SW480 (cell line): ENCODE measurements at regions not wholly inside any gene's neighbourhood (a gene's known extent, or its start where the extent isn't known, plus 50 kb on each side); places are given as distances from the start of the nearest gene placed in this dataset.

ENCODE experiments used
- DNase-seq: peaks from one replicate; pipeline ENCODE4 v3.0.0-alpha.2; 2016; ENCODE audit warnings: low spot score

- no peak for DNase-seq
Measured at GRCh38 chr18:24736662-24737330, 276.4 kb downstream of the HRH4 start.

GRCh38 chr18:24740829-24741228, 280.4 kb downstream of the HRH4 start:
- DNase-seq: no peak

GRCh38 chr18:24741321-24741720, 280.9 kb downstream of the HRH4 start:
- DNase-seq: no peak

GRCh38 chr18:24741965-24742724, 281.7 kb downstream of the HRH4 start:
- DNase-seq: no peak

DNA sequence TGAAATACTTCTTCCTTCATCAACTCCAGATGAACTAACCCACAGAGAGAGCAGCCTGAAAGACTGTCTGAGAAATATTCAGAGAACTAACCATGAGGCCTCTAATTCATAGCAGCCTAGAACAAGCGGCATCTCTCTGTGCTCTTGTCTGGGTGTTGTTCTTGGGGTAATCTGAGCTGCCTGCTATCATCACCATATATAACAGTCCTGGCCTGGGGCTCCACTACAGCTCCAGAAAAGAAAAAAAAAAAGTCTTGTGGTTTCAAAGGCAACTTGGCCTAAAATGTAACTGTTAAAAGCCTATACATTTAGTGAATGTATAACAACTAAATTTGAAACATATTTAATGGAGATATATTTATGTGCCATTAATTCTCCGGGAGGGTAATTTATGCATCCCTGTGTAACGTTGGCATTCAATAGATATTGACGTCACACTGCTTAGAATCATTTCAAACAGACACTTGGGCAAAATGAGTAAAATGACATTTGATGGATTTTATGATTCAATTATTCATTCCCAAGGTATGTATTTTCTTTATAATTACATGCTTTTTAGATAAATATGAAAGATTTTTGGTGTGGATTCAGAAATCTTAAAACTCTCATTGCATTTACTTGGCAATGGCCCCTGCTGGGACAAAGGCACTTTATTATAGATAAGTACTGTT, 294.3 kb downstream of the HRH4 start:
- no peak for DNase-seq

DNA sequence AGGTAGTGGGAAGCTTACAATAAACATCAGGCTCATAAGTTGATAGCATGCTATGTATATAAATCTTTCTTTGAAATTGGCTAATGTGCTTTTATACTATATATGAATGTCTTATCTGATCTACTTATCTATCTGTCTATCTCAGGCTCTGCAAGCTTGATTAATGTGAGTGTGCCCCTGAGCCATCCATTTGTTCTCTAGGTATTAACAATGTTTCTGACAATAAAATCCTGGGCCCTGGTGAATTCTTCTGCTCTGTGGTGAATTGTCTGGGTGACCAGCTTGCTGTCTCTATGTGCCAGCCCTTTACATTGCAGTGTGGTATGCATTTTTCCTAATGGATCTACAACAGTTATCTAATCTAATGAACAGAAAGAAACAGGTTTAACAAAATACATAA, 295.9 kb downstream of the HRH4 start:
- DNase-seq: no peak

DNA sequence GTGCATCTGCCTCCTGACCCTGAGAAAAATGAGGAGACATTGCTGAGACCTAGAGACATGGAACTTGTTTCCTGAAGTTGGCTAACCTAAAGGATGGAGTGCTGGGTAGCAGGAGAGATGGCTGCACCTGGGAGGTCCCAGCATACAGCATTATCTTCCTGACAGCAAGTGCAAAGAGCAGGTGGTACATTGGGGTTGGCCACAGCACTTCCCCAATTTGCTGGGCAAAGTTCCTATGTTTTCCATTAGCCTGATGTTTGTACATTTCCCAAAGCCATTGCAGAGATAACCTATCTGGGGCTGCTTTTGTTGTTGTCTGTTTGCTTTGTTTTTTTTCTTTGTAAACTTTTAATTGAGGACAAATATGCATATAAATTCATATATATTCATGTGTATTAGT, 296.7 kb downstream of the HRH4 start:
- no peak for DNase-seq

GRCh38 chr18:24761765-24762164, 301.3 kb downstream of the HRH4 start:
- DNase-seq: no peak

- no peak for DNase-seq
Measured at GRCh38 chr18:24762511-24762910, 302.1 kb downstream of the HRH4 start.

GRCh38 chr18:24763765-24764513, 303.5 kb downstream of the HRH4 start:
- no peak for DNase-seq

- no peak for DNase-seq
Measured at GRCh38 chr18:24764766-24765165, 304.3 kb downstream of the HRH4 start.

GRCh38 chr18:24766376-24766775, 305.9 kb downstream of the HRH4 start:
- no peak for DNase-seq

- no peak for DNase-seq
Measured at GRCh38 chr18:24770311-24771024, 310.0 kb downstream of the HRH4 start.

DNA sequence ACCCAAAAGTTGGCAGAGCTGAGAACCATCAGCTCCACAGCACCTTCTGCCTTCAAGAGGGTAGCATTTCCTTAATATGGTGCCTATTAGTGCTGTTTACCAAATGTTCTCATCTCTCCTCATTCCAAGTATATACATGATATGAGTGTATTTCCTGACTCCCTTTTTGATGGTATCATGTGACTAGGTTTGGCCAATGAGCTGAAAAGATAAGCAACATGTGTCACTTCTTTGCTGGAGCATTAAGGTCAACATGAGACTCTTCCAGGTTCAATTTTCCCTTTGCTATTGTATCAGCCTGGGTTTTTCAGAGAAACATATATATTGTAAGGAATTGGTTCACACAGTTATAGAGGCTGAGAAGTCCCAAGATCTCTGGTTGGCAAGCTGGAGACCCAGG, 310.9 kb downstream of the HRH4 start:
- DNase-seq: no peak

DNA sequence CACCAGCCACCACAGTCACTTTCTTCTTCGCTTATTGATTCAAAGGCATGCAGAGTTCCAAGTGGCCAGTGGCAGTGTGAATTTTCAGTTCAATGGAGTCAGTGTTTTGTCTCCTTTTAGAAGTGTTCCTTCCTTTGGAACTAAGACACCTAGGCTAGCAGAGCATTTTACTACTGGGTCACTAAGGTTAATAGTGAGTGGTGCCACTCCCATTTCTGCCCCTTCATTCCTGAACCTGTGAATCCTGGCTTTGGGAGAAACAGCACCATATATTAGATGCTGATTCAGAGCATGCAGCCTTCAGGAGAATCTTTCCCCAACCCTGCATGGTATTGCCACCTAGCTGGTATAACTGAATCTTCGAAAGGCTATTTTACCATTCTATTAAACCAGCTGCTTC, 312.7 kb downstream of the HRH4 start:
- no peak for DNase-seq

DNA sequence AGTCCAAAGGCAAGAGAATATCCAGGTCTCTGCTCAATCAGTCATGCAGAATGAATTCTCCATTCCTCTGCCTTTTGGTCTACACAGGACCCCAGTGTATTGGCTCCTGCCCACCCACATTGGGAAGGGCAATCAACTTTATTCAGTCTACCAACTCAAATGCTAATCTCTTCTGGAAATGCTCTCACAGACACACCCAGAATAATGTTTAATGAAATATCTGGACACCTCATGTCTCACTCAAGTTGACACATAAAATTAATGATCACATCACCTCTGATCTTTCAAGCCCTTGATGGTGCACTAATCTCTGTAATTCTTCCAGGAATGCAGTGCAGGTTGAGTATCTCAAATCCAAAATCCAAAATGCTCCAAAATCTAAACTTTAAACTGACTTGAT, 315.6 kb downstream of the HRH4 start:
- DNase-seq: no peak

DNA sequence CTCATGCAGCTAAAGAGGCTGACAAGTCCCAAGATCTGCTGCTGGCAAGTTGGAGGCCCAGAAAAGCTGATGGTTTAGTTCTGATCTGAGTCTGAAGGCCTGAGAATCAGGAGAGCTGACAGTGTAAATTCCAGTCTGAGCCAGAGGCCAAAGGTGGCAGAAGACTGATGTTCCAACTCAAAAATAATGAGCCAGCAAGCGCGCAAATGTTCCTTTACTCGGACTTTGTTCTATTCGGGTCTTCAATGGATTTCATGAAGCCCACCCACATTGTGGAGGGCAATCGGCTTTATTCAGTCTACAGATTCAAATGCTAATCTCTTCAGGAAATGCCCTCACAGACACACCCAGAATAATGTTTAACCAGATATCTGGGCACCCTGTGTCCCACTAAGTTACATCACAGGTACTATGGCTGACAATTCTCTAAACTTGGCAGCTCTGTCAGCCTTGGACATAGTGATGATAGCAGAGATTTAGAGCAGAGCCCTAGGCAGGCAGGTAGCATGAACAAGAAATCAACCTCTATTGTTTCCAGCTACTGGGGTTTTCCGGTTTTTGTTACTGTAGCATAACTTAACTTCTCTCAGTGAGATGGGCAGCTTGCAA, 318.5 kb downstream of the HRH4 start:
- DNase-seq: no peak

DNA sequence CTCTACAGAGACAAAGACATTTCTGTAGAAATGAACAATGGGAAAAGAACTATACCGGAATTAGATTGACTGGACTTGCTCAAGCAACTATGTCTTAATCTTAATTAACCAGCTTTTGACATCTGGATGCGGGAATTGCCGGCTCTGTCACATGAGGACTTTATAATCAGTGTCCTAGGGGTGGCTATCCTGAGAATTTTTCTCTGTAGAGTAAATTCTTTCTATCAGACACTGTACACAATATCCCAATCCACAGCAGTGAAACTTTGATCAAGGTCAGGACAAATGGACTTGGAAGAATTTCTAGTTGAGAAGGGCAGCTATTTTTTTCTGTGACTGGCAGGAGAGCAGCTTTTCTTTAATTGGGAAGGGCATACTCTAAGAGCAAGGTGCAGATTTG, 322.1 kb downstream of the HRH4 start:
- DNase-seq: no peak

- no peak for DNase-seq
Measured at GRCh38 chr18:24785019-24785418, 324.6 kb downstream of the HRH4 start.

- peak; percentile 17 for DNase-seq
Measured at GRCh38 chr18:24786027-24786426, 325.6 kb downstream of the HRH4 start.

DNA sequence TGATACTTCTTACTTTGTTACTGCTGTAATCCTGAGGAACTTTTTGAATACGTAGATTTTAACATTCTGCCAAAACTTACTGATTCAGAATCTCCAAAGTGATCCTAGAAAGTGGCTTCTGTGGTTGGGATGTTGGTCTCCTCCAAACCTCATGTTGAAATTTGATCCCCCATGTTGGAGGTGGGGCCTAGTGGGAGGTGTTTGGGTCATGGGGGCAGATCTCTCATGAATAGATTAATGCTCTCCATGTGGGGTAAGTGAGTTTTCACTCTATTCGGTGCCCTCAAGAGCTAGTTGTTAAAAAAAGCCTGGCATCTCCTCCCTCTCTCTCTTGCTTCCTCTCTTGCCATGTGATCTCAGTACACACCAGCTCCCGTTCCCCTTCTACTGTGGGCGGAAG, 329.9 kb downstream of the HRH4 start:
- DNase-seq: no peak
